ENCODE measurements at regions not wholly inside any gene's neighbourhood (a gene's known extent, or its start where the extent isn't known, plus 50 kb on each side); places are given as distances from the start of the nearest gene placed in this dataset.

DNA sequence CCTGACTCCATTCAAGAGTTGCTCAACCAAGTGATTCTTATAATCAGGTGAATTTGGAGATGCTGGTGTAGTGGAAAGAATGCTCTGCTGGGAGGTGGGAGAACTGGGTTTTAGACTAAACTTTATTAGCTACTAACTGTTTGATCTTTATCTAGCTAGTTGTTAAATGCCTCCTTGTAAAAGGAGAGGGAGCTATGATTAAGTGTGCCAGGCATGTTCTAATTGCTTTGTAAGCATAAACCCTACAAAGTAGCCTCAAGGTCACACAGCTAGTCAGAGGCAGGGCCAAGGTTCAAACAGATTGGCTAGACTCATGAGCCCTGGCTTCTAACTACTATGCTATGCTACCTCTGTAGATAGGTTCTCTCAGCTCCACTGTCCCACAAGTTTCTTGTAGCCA, 105.5 kb downstream of the NXPE2 start:
- no peaks in the 10 kb centered on the region for H3K79me2 ChIP-seq (ENCODE audit: insufficient read depth, low read length)
- H2AFZ ChIP-seq (ENCODE audit: low read depth, low read length, severe bottlenecking) = no peak overlapping the region
- H3K27ac ChIP-seq (ENCODE audit: low read depth, low read length) = no peak overlapping the region
- H3K27me3 ChIP-seq (ENCODE audit: low read length) = no peaks in the 10 kb centered on the region
- no peak overlapping the region for H3K4me2 ChIP-seq (ENCODE audit: low read depth, low read length, poor library complexity, severe bottlenecking)
- no peaks in the 10 kb centered on the region for H3F3A ChIP-seq (ENCODE audit: insufficient read depth)
- no peak for TF ChIP-seq EZH2phosphoT487 (conservative IDR thresholded peaks at IDR 0.05; ENCODE audit: low read length)
- TF ChIP-seq, protein P1, sequence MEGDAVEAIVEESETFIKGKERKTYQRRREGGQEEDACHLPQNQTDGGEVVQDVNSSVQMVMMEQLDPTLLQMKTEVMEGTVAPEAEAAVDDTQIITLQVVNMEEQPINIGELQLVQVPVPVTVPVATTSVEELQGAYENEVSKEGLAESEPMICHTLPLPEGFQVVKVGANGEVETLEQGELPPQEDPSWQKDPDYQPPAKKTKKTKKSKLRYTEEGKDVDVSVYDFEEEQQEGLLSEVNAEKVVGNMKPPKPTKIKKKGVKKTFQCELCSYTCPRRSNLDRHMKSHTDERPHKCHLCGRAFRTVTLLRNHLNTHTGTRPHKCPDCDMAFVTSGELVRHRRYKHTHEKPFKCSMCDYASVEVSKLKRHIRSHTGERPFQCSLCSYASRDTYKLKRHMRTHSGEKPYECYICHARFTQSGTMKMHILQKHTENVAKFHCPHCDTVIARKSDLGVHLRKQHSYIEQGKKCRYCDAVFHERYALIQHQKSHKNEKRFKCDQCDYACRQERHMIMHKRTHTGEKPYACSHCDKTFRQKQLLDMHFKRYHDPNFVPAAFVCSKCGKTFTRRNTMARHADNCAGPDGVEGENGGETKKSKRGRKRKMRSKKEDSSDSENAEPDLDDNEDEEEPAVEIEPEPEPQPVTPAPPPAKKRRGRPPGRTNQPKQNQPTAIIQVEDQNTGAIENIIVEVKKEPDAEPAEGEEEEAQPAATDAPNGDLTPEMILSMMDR (IDR thresholded peaks at IDR 0.05; ENCODE audit: insufficient read depth, low read length, poor library complexity, severe bottlenecking) = no peak
- H3K4me3 ChIP-seq (ENCODE audit: insufficient read depth, low read length, poor library complexity, severe bottlenecking) = no peak overlapping the region
- H3K36me3 ChIP-seq (ENCODE audit: low read length) = no peaks in the 10 kb centered on the region
- no peaks in the 10 kb centered on the region for H4K20me1 ChIP-seq (ENCODE audit: low read depth, low read length)
- no peaks in the 10 kb centered on the region for H3K9me2 ChIP-seq (replicated peaks; ENCODE audit: insufficient read depth, low read length)
- no peaks in the 10 kb centered on the region for H3K9me3 ChIP-seq (ENCODE audit: insufficient read depth, low read length)
- H3K9ac ChIP-seq (ENCODE audit: low read length) = no peak overlapping the region

DNA sequence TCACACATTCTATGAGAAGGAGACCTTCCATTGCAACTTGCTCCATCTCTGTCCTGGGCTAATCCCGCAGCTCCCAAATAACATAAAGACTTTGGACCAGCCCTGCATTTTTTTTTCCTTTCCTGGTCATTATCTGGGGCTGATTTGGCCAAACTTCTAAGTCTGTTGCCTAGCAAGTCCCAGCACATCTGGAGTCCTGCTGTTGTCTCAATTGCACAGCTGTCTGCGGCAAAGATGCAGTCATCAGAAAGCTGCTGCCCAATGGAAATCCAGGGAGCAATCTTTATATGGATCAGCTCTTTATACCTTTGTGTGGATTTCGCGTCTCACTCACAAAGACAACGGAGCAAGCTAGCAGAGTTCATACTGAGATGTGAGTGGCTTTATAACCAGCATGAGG, 105.9 kb downstream of the NXPE2 start:
- H2AFZ ChIP-seq (ENCODE audit: low read depth, low read length, severe bottlenecking) = no peak overlapping the region
- no peaks in the 10 kb centered on the region for H3K9me3 ChIP-seq (ENCODE audit: insufficient read depth, low read length)
- H3K9me2 ChIP-seq (replicated peaks; ENCODE audit: insufficient read depth, low read length) = no peaks in the 10 kb centered on the region
- no peak overlapping the region for H3K27ac ChIP-seq (ENCODE audit: low read depth, low read length)
- TF ChIP-seq EZH2phosphoT487 (conservative IDR thresholded peaks at IDR 0.05; ENCODE audit: low read length) = no peak
- TF ChIP-seq, protein P1 (IDR thresholded peaks at IDR 0.05; ENCODE audit: insufficient read depth, low read length, poor library complexity, severe bottlenecking) = no peak
- no peaks in the 10 kb centered on the region for H3K27me3 ChIP-seq (ENCODE audit: low read length)
- no peaks in the 10 kb centered on the region for H3K36me3 ChIP-seq (ENCODE audit: low read length)
- H3K9ac ChIP-seq (ENCODE audit: low read length) = no peak overlapping the region
- H3K79me2 ChIP-seq (ENCODE audit: insufficient read depth, low read length) = no peaks in the 10 kb centered on the region
- no peaks in the 10 kb centered on the region for H3F3A ChIP-seq (ENCODE audit: insufficient read depth)
- no peak overlapping the region for H3K4me3 ChIP-seq (ENCODE audit: insufficient read depth, low read length, poor library complexity, severe bottlenecking)
- no peak overlapping the region for H3K4me2 ChIP-seq (ENCODE audit: low read depth, low read length, poor library complexity, severe bottlenecking)
- H4K20me1 ChIP-seq (ENCODE audit: low read depth, low read length) = no peaks in the 10 kb centered on the region

- H4K20me1 ChIP-seq (ENCODE audit: low read depth, low read length) = no peaks in the 10 kb centered on the region
- H3F3A ChIP-seq (ENCODE audit: insufficient read depth) = no peaks in the 10 kb centered on the region
- no peaks in the 10 kb centered on the region for H3K27me3 ChIP-seq (ENCODE audit: low read length)
- TF ChIP-seq, protein P1 (IDR thresholded peaks at IDR 0.05; ENCODE audit: insufficient read depth, low read length, poor library complexity, severe bottlenecking) = no peak
- no peaks in the 10 kb centered on the region for H3K9me3 ChIP-seq (ENCODE audit: insufficient read depth, low read length)
- no peak overlapping the region for H3K4me3 ChIP-seq (ENCODE audit: insufficient read depth, low read length, poor library complexity, severe bottlenecking)
- H2AFZ ChIP-seq (ENCODE audit: low read depth, low read length, severe bottlenecking) = no peak overlapping the region
- H3K9ac ChIP-seq (ENCODE audit: low read length) = no peak overlapping the region
- H3K27ac ChIP-seq (ENCODE audit: low read depth, low read length) = no peak overlapping the region
- H3K79me2 ChIP-seq (ENCODE audit: insufficient read depth, low read length) = no peaks in the 10 kb centered on the region
- no peaks in the 10 kb centered on the region for H3K9me2 ChIP-seq (replicated peaks; ENCODE audit: insufficient read depth, low read length)
- H3K36me3 ChIP-seq (ENCODE audit: low read length) = no peaks in the 10 kb centered on the region
- H3K4me2 ChIP-seq (ENCODE audit: low read depth, low read length, poor library complexity, severe bottlenecking) = no peak overlapping the region
Observed at GRCh38 chr11:114784891-114785290, 106.6 kb downstream of the NXPE2 start.

DNA sequence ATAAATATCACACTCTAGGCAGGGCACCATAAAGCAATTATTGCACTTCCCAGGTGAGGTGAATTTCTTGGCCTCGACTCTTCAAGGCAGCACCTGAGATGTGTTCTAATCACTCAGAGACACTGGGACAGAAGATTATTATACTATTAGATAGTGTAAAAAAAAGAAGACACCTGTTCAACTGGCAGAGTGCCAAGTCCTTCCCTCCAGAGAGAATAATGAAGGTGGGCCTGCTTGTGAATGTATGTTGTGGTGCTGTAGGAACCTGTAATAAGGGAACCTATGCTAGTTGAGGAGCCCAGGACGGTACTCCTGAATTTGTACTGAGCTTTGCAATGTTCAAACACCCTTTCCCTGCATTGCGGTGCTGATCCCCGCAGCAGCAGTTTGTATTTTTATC, 107.5 kb downstream of the NXPE2 start:
- TF ChIP-seq, protein P1 (IDR thresholded peaks at IDR 0.05; ENCODE audit: insufficient read depth, low read length, poor library complexity, severe bottlenecking) = no peak
- TF ChIP-seq EZH2phosphoT487 (conservative IDR thresholded peaks at IDR 0.05; ENCODE audit: low read length) = no peak
- Histone ChIP-seq H4K20me1 (ENCODE audit: low read depth, low read length) (no peaks in the 10 kb centered on the region), H3K9me3 (ENCODE audit: insufficient read depth, low read length) (no peaks in the 10 kb centered on the region), H3K79me2 (ENCODE audit: insufficient read depth, low read length) (no peaks in the 10 kb centered on the region), H3K27ac (ENCODE audit: low read depth, low read length) (no peak overlapping the region), H3F3A (ENCODE audit: insufficient read depth) (no peaks in the 10 kb centered on the region), H2AFZ (ENCODE audit: low read depth, low read length, severe bottlenecking) (no peak overlapping the region), H3K9me2 (replicated peaks; ENCODE audit: insufficient read depth, low read length) (no peaks in the 10 kb centered on the region), H3K4me2 (ENCODE audit: low read depth, low read length, poor library complexity, severe bottlenecking) (no peak overlapping the region), H3K9ac (ENCODE audit: low read length) (no peak overlapping the region), H3K36me3 (ENCODE audit: low read length) (no peaks in the 10 kb centered on the region), H3K27me3 (ENCODE audit: low read length) (no peaks in the 10 kb centered on the region), H3K4me3 (ENCODE audit: insufficient read depth, low read length, poor library complexity, severe bottlenecking) (no peak overlapping the region)

Data from SU-DHL-6 (cell line).